ENCODE measurements at regions not wholly inside any gene's neighbourhood (a gene's known extent, or its start where the extent isn't known, plus 50 kb on each side); places are given as distances from the start of the nearest gene placed in this dataset.

GRCh38 chr20:40948465-40949267 lies 80.0 kb upstream of the TOP1 start:
- Histone ChIP-seq H3K4me1 (no peaks in the 10 kb centered on the region), H3K9me3 (no peaks in the 10 kb centered on the region), H3K27ac (no peak overlapping the region), H3K36me3 (ENCODE audit: low read depth, missing control alignments) (no peaks in the 10 kb centered on the region), H3K27me3 (no peaks in the 10 kb centered on the region), H3K4me3 (no peak overlapping the region)
- 79 to 92% methylated on average over 8 of the region's 8 CpGs for WGBS, 2 donors
- no peak for DNase-seq
- intact Hi-C loops (cut with DNase I; ENCODE audit: low total_unique reads), result no loop called here
- TF ChIP-seq POLR2A (IDR thresholded peaks at IDR 0.05), result no peak
- TF ChIP-seq CTCF (IDR thresholded peaks at IDR 0.05), result no peak

- TF ChIP-seq CTCF (IDR thresholded peaks at IDR 0.05), result no peak
- TF ChIP-seq POLR2A (IDR thresholded peaks at IDR 0.05), result no peak
- H3K27ac ChIP-seq, result no peak overlapping the region
- H3K36me3 ChIP-seq (ENCODE audit: low read depth, missing control alignments), result no peaks in the 10 kb centered on the region
- intact Hi-C loops (cut with DNase I; ENCODE audit: low total_unique reads), result no loop called here
- no peak for DNase-seq
- H3K27me3 ChIP-seq, result no peaks in the 10 kb centered on the region
- H3K4me1 ChIP-seq, result no peaks in the 10 kb centered on the region
- H3K4me3 ChIP-seq, result no peak overlapping the region
- no peaks in the 10 kb centered on the region for H3K9me3 ChIP-seq
- 75 to 83% methylated on average over 2 of the region's 2 CpGs for WGBS, 2 donors
Observed at GRCh38 chr20:40949346-40949745, 79.3 kb upstream of the TOP1 start.

- no peak for DNase-seq
- 66 to 71% methylated on average over 9 of the region's 9 CpGs for WGBS, 2 donors
- Histone ChIP-seq H3K9me3 (no peaks in the 10 kb centered on the region), H3K4me3 (no peak overlapping the region), H3K27me3 (no peaks in the 10 kb centered on the region), H3K36me3 (ENCODE audit: low read depth, missing control alignments) (no peaks in the 10 kb centered on the region), H3K4me1 (no peaks in the 10 kb centered on the region), H3K27ac (no peak overlapping the region)
- TF ChIP-seq POLR2A (IDR thresholded peaks at IDR 0.05) (no peak), CTCF (IDR thresholded peaks at IDR 0.05) (no peak)
- intact Hi-C loops (cut with DNase I; ENCODE audit: low total_unique reads), result no loop called here
Observed at GRCh38 chr20:40952136-40952535, 76.5 kb upstream of the TOP1 start.

GRCh38 chr20:40953416-40953815 lies 75.2 kb upstream of the TOP1 start:
- no peak overlapping the region for H3K27ac ChIP-seq
- H3K36me3 ChIP-seq (ENCODE audit: low read depth, missing control alignments), result no peaks in the 10 kb centered on the region
- no peaks in the 10 kb centered on the region for H3K9me3 ChIP-seq
- no peaks in the 10 kb centered on the region for H3K4me1 ChIP-seq
- DNase-seq, result no peak
- WGBS, 2 donors, result 83 to 93% methylated on average over 2 of the region's 2 CpGs
- H3K27me3 ChIP-seq, result no peaks in the 10 kb centered on the region
- TF ChIP-seq POLR2A (IDR thresholded peaks at IDR 0.05) (no peak), CTCF (IDR thresholded peaks at IDR 0.05) (no peak)
- intact Hi-C loops (cut with DNase I; ENCODE audit: low total_unique reads), result no loop called here
- no peak overlapping the region for H3K4me3 ChIP-seq

GRCh38 chr20:40953856-40954255 lies 74.8 kb upstream of the TOP1 start:
- H3K27me3 ChIP-seq, result no peaks in the 10 kb centered on the region

More at GRCh38 chr20:40953856-40954255, 74.8 kb upstream of the TOP1 start:
- Histone ChIP-seq H3K36me3 (ENCODE audit: low read depth, missing control alignments) (no peaks in the 10 kb centered on the region), H3K27ac (no peak overlapping the region), H3K9me3 (no peaks in the 10 kb centered on the region), H3K4me3 (no peak overlapping the region), H3K4me1 (no peaks in the 10 kb centered on the region)
- no peak for DNase-seq
- no peak for TF ChIP-seq CTCF (IDR thresholded peaks at IDR 0.05)
- TF ChIP-seq POLR2A (IDR thresholded peaks at IDR 0.05), result no peak
- 87 to 97% methylated on average over 5 of the region's 5 CpGs for WGBS, 2 donors
- intact Hi-C loops (cut with DNase I; ENCODE audit: low total_unique reads), result no loop called here

Data from testis (tissue), 2 donors.